A673 (cell line): ENCODE measurements at regions not wholly inside any gene's neighbourhood (a gene's known extent, or its start where the extent isn't known, plus 50 kb on each side); places are given as distances from the start of the nearest gene placed in this dataset.

ENCODE experiments used
- BruUV-seq: library from RNA; stranded (reverse); fragments of 400-500 nt; replicated peaks from 2 replicates; lab custom pipeline; 2021; lab: Mats Ljungman, UMichigan
- CTCF ChIA-PET: fragments of 300-600 bp; sonication (Branson Sonifier 250); formaldehyde crosslinking; loops from one replicate; lab custom pipeline; 2022; ENCODE audit warnings: antibody characterized with exemption; lab: Charles Lee
- POLR2A ChIA-PET: fragments of 300-600 bp; sonication (Branson Sonifier 250); formaldehyde crosslinking; loops from one replicate; lab custom pipeline; 2022; ENCODE audit warnings: antibody characterized with exemption; ENCODE audit not compliant: low non-redundant PET; lab: Charles Lee
- DNase-seq: peaks from one replicate; pipeline ENCODE4 v3.0.0-alpha.2; 2015; ENCODE audit warnings: low spot score
- H3K27ac ChIP-seq: fragments of 200-600 bp; sonication (generic); 2 replicates; pipeline ENCODE4 v1.5.1; 2016; ENCODE audit warnings: mixed run types, low read depth, mild to moderate bottlenecking, mixed read lengths, antibody characterized with exemption, low read length; ENCODE audit not compliant: poor library complexity, severe bottlenecking
- H3K27me3 ChIP-seq: fragments of 200-600 bp; sonication (generic); replicated peaks from 2 replicates; pipeline ENCODE4 v1.6.1; 2017; ENCODE audit warnings: mixed run types, low read depth, mild to moderate bottlenecking, mixed read lengths, antibody characterized with exemption, low read length; ENCODE audit not compliant: insufficient read depth, poor library complexity
- H3K36me3 ChIP-seq: fragments of 200-600 bp; sonication (generic); 2 replicates; pipeline ENCODE4 v1.6.1; 2016; ENCODE audit warnings: mixed run types, mild to moderate bottlenecking, mixed read lengths, antibody characterized with exemption, low read length; ENCODE audit not compliant: insufficient read depth, poor library complexity, severe bottlenecking
- H3K4me1 ChIP-seq: fragments of 200-600 bp; sonication (generic); 2 replicates; pipeline ENCODE4 v1.6.1; 2017; ENCODE audit warnings: mixed run types, mild to moderate bottlenecking, mixed read lengths, antibody characterized with exemption, low read length; ENCODE audit not compliant: insufficient read depth, poor library complexity, severe bottlenecking
- H3K4me3 ChIP-seq: fragments of 200-600 bp; sonication (generic); 2 replicates; pipeline ENCODE4 v1.5.1; 2016; ENCODE audit warnings: low read depth, mixed run types, mild to moderate bottlenecking, mixed read lengths, low read length; ENCODE audit not compliant: poor library complexity, severe bottlenecking
- H3K9me3 ChIP-seq: fragments of 200-600 bp; sonication (generic); 2 replicates; pipeline ENCODE4 v1.6.1; 2016; ENCODE audit warnings: mixed run types, low read depth, mild to moderate bottlenecking, mixed read lengths, antibody characterized with exemption, low read length; ENCODE audit not compliant: poor library complexity, severe bottlenecking
- CTCF ChIP-seq: fragments of 300-800, 200-600 bp; sonication (generic); conservative IDR thresholded peaks from 2 replicates; pipeline ENCODE4 v1.5.1; 2017; ENCODE audit warnings: low read depth, mild to moderate bottlenecking, antibody characterized with exemption, low read length, moderate library complexity, mixed read lengths
- EZH2 ChIP-seq: fragments of 200-600 bp; sonication (generic); IDR thresholded peaks from 2 replicates; pipeline ENCODE4 v1.6.1; 2017; ENCODE audit warnings: borderline replicate concordance, low read depth, mild to moderate bottlenecking, mixed read lengths, antibody characterized with exemption, low read length; ENCODE audit not compliant: poor library complexity, severe bottlenecking
- intact Hi-C: fragments of 100-400 bp; cut with micrococcal nuclease; formaldehyde crosslinking; loops from one replicate; pipeline ENCODE4 v1.10.0; 2022; ENCODE audit not compliant: unreplicated experiment

DNA sequence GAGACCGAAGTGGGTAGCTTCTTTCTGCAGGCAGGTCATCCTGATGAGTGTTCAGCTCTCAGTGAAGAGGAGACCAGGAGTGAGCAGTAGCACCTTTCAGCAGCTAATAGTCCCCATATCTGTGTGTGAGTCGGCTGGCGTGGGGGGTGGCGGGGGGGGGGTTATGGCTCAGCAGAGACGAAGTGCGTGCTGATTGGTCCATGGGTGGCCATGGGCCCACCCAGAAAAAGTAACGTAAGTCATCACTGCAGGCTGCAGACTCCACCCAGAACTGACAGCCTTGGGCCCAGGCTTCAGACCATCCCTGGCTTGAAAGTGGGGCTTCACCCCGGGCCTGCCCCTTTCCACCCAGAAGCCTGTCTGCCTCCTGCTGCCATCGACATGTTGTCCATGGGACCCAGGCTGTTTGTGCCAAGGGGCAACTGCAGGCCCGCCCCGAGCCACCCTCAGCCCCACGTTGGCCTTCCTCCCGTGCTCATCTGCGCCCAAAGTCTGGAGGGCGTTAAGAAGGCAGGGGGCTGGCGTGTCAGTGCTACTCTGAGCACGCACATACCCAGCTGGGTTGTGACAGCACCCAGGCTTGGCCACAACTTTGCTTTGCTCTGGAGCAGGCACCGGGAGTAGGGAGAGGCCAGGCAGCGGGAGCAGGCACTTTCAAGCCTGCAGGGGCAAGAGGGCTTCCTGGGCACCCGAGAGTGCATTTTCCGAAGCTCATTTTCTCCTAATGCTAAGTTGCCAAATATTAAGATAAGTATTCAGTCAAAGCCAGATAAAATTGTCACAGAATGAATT is 511.7 kb upstream of the CDIN1 start:
- no peak overlapping the region for H3K4me3 ChIP-seq
- CTCF ChIA-PET: no interaction called here
- intact Hi-C loops: no loop called here
- no peak for DNase-seq
- no peaks in the 10 kb centered on the region for H3K36me3 ChIP-seq
- no peak overlapping the region for H3K27ac ChIP-seq
- POLR2A ChIA-PET: no interaction called here
- no peaks in the 10 kb centered on the region for H3K27me3 ChIP-seq
- no peak for TF ChIP-seq CTCF
- BruUV-seq: no TSS peak
- no peaks in the 10 kb centered on the region for H3K9me3 ChIP-seq
- H3K4me1 ChIP-seq: no peaks in the 10 kb centered on the region

DNA sequence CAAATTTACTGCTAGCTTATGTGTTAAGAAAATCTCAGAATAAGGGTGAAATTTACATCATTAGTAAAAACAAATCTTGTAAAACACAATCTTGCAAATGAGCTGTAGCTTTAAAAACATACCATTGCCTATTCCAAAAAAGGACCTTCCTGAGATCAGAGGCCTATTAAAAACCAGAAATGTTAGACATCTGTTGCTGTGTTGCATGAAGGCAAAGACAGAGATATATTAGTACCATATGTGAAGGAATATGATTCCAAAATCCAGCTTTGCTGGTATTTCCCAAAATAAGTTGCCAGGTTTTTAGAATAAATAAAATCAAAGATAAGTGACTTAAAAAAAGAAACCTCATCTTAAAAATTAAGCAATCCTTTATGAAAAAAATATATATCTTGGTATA is 504.1 kb upstream of the CDIN1 start:
- Histone ChIP-seq H3K27me3 (no peaks in the 10 kb centered on the region), H3K9me3 (no peaks in the 10 kb centered on the region), H3K4me3 (no peak overlapping the region), H3K36me3 (no peaks in the 10 kb centered on the region), H3K4me1 (no peaks in the 10 kb centered on the region), H3K27ac (no peak overlapping the region)
- intact Hi-C loops: no loop called here
- ChIA-PET CTCF (no interaction called here), POLR2A (no interaction called here)
- no TSS peak for BruUV-seq
- TF ChIP-seq EZH2: no peak
- DNase-seq: no peak

DNA sequence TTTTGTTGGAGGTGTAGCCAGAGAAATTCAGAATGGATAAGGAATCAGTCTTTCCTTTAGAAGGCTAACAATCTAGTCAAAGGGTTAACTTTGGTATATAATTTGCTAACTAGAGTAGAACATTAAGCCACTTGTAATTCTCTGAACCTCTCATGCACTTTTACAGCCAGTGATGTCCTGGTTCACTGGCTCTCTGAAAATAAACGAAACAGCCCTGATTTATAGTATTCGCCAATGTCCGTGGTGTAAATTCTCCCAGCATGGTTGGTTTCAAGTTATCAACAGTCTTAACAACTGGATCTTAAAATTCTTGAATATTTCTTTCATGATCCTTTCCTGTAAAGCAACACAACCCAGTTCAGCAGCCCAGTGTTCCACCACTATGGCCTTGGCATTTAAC is 500.4 kb upstream of the CDIN1 start:
- TF ChIP-seq EZH2 (no peak), CTCF (no peak)
- Histone ChIP-seq H3K4me3 (no peak overlapping the region), H3K36me3 (no peaks in the 10 kb centered on the region), H3K27ac (no peak overlapping the region), H3K27me3 (no peaks in the 10 kb centered on the region), H3K9me3 (peaks cover 7% of the 10 kb centered on the region), H3K4me1 (no peaks in the 10 kb centered on the region)
- POLR2A ChIA-PET: no interaction called here
- intact Hi-C loops: no loop called here
- no peak for DNase-seq
- CTCF ChIA-PET: no interaction called here
- no TSS peak for BruUV-seq

- Histone ChIP-seq H3K9me3 (peaks cover 7% of the 10 kb centered on the region), H3K36me3 (no peaks in the 10 kb centered on the region), H3K27ac (no peak overlapping the region), H3K4me3 (no peak overlapping the region), H3K4me1 (no peaks in the 10 kb centered on the region), H3K27me3 (no peaks in the 10 kb centered on the region)
- BruUV-seq: no TSS peak
- TF ChIP-seq EZH2: no peak
- TF ChIP-seq CTCF: no peak
- intact Hi-C loops: no loop called here
- ChIA-PET CTCF (no interaction called here), POLR2A (no interaction called here)
- no peak for DNase-seq
Measured at GRCh38 chr15:36080759-36081158, 498.7 kb upstream of the CDIN1 start.
